Brain microvascular endothelial cell (primary cell): ENCODE measurements at regions not wholly inside any gene's neighbourhood (a gene's known extent, or its start where the extent isn't known, plus 50 kb on each side); places are given as distances from the start of the nearest gene placed in this dataset.

Experiments used
- DNase-seq: peaks from one replicate; pipeline ENCODE4 v3.0.0-alpha.2; 2020
- H3K27ac ChIP-seq: fragments of 250-450 bp; sonication (Bioruptor Pico); 2 replicates; pipeline ENCODE4 v1.5.1; 2020; ENCODE audit warnings: mild to moderate bottlenecking, moderate library complexity
- H3K27me3 ChIP-seq: fragments of 250-450 bp; sonication (Bioruptor Pico); replicated peaks from 2 replicates; pipeline ENCODE4 v1.5.1; 2020; ENCODE audit warnings: mild to moderate bottlenecking
- H3K36me3 ChIP-seq: fragments of 250-450 bp; sonication (Bioruptor Pico); replicated peaks from 2 replicates; pipeline ENCODE4 v1.5.1; 2020; ENCODE audit warnings: mild to moderate bottlenecking
- H3K4me3 ChIP-seq: 2 replicates; pipeline ENCODE4 v1.5.1; 2011; ENCODE audit warnings: low read depth, mild to moderate bottlenecking, control low read depth, low read length, moderate library complexity
- CTCF ChIP-seq: IDR thresholded peaks from 2 replicates; pipeline ENCODE4 v1.5.1; 2011; ENCODE audit warnings: low read depth, mild to moderate bottlenecking, moderate library complexity, low read length, control low read depth, inconsistent platforms; ENCODE audit errors: missing control alignments
- in situ Hi-C: cut with HindIII; loops from 2 replicates; pipeline ENCODE4 v1.10.0; 2017; ENCODE audit warnings: low sequenced_read_pairs, low pct_ligation_motif_present

GRCh38 chr14:81584495-81584894, 50.8 kb upstream of the SEL1L start:
- Histone ChIP-seq H3K27ac (no peak overlapping the region), H3K4me3 (no peak overlapping the region), H3K27me3 (no peaks in the 10 kb centered on the region), H3K36me3 (no peaks in the 10 kb centered on the region)
- DNase-seq = no peak
- TF ChIP-seq CTCF = no peak
- in situ Hi-C loops = no loop called here

- Histone ChIP-seq H3K27ac (no peak overlapping the region), H3K36me3 (no peaks in the 10 kb centered on the region), H3K4me3 (no peak overlapping the region), H3K27me3 (no peaks in the 10 kb centered on the region)
- TF ChIP-seq CTCF = no peak
- DNase-seq = no peak
- in situ Hi-C loops = no loop called here
Measured at GRCh38 chr14:81589381-81590065, 55.9 kb upstream of the SEL1L start.

- in situ Hi-C loops = no loop called here
- no peaks in the 10 kb centered on the region for H3K36me3 ChIP-seq
- H3K27ac ChIP-seq = no peak overlapping the region
- H3K27me3 ChIP-seq = no peaks in the 10 kb centered on the region
- DNase-seq = no peak
- no peak for TF ChIP-seq CTCF
- no peak overlapping the region for H3K4me3 ChIP-seq
Measured at GRCh38 chr14:81591266-81591665, 57.6 kb upstream of the SEL1L start.

- no peak for DNase-seq
- no peak overlapping the region for H3K27ac ChIP-seq
- in situ Hi-C loops = no loop called here
- H3K4me3 ChIP-seq = no peak overlapping the region
- TF ChIP-seq CTCF = no peak
- H3K27me3 ChIP-seq = no peaks in the 10 kb centered on the region
- no peaks in the 10 kb centered on the region for H3K36me3 ChIP-seq
Measured at GRCh38 chr14:81594012-81594411, 60.4 kb upstream of the SEL1L start.

- in situ Hi-C loops = no loop called here
Measured at GRCh38 chr14:81605660-81606059, 72.0 kb upstream of the SEL1L start.

More at GRCh38 chr14:81605660-81606059, 72.0 kb upstream of the SEL1L start:
- DNase-seq = no peak
- H3K27me3 ChIP-seq = no peaks in the 10 kb centered on the region
- no peaks in the 10 kb centered on the region for H3K36me3 ChIP-seq
- TF ChIP-seq CTCF = no peak
- H3K27ac ChIP-seq = no peak overlapping the region
- H3K4me3 ChIP-seq = no peak overlapping the region
